ENCODE measurements at regions not wholly inside any gene's neighbourhood (a gene's known extent, or its start where the extent isn't known, plus 50 kb on each side); places are given as distances from the start of the nearest gene placed in this dataset.

- TF ChIP-seq POLR2A (IDR thresholded peaks at IDR 0.05) (no peak), CTCF (IDR thresholded peaks at IDR 0.05) (no peak), POLR2AphosphoS5 (IDR thresholded peaks at IDR 0.05; ENCODE audit: insufficient read depth in 1 of 2, low read depth in 1 of 2) (no peak)
- Histone ChIP-seq H3K27ac (no peak overlapping the region), H3K36me3 (no peaks in the 10 kb centered on the region), H3K4me3 (no peak overlapping the region), H3K4me1 (no peaks in the 10 kb centered on the region), H3K9me3 (no peaks in the 10 kb centered on the region), H3K27me3 (no peaks in the 10 kb centered on the region)
- DNase-seq (ENCODE audit: extremely low spot score in 2 of 2) = no peak
- intact Hi-C loops (cut with DNase I) = no loop called here
These were observed 447.4 kb downstream of the KIF16B start for GRCh38 chr20:16125816-16126215.

- Histone ChIP-seq H3K9me3 (no peaks in the 10 kb centered on the region), H3K4me1 (no peaks in the 10 kb centered on the region), H3K27ac (no peak overlapping the region), H3K36me3 (no peaks in the 10 kb centered on the region), H3K4me3 (no peak overlapping the region), H3K27me3 (no peaks in the 10 kb centered on the region)
- intact Hi-C loops (cut with DNase I) = no loop called here
- TF ChIP-seq CTCF (IDR thresholded peaks at IDR 0.05) (no peak), POLR2AphosphoS5 (IDR thresholded peaks at IDR 0.05; ENCODE audit: insufficient read depth in 1 of 2, low read depth in 1 of 2) (no peak), POLR2A (IDR thresholded peaks at IDR 0.05) (no peak)
- no peak for DNase-seq (ENCODE audit: extremely low spot score in 2 of 2)
These were observed 448.1 kb downstream of the KIF16B start for GRCh38 chr20:16124911-16125776.

GRCh38 chr20:16124491-16124890 is 448.8 kb downstream of the KIF16B start:
- H3K9me3 ChIP-seq = no peaks in the 10 kb centered on the region
- intact Hi-C loops (cut with DNase I) = no loop called here

GRCh38 chr20:16123623-16124022 is 449.6 kb downstream of the KIF16B start:
- no peak for TF ChIP-seq POLR2A (IDR thresholded peaks at IDR 0.05)
- TF ChIP-seq CTCF (IDR thresholded peaks at IDR 0.05) = no peak
- no peak for TF ChIP-seq POLR2AphosphoS5 (IDR thresholded peaks at IDR 0.05; ENCODE audit: insufficient read depth in 1 of 2, low read depth in 1 of 2)
- no peak overlapping the region for H3K27ac ChIP-seq
- no peaks in the 10 kb centered on the region for H3K36me3 ChIP-seq
- DNase-seq (ENCODE audit: extremely low spot score in 2 of 2) = no peak
- no peaks in the 10 kb centered on the region for H3K4me1 ChIP-seq
- intact Hi-C loops (cut with DNase I) = no loop called here
- no peaks in the 10 kb centered on the region for H3K9me3 ChIP-seq
- no peak overlapping the region for H3K4me3 ChIP-seq
- no peaks in the 10 kb centered on the region for H3K27me3 ChIP-seq

More at GRCh38 chr20:16124491-16124890, 448.8 kb downstream of the KIF16B start:
- H3K36me3 ChIP-seq = no peaks in the 10 kb centered on the region
- H3K27ac ChIP-seq = no peak overlapping the region
- TF ChIP-seq POLR2AphosphoS5 (IDR thresholded peaks at IDR 0.05; ENCODE audit: insufficient read depth in 1 of 2, low read depth in 1 of 2) (no peak), POLR2A (IDR thresholded peaks at IDR 0.05) (no peak), CTCF (IDR thresholded peaks at IDR 0.05) (no peak)
- no peak for DNase-seq (ENCODE audit: extremely low spot score in 2 of 2)
- no peaks in the 10 kb centered on the region for H3K27me3 ChIP-seq
- no peak overlapping the region for H3K4me3 ChIP-seq
- H3K4me1 ChIP-seq = no peaks in the 10 kb centered on the region

- intact Hi-C loops (cut with DNase I) = no loop called here
- DNase-seq (ENCODE audit: extremely low spot score in 2 of 2) = no peak
- H3K27ac ChIP-seq = no peak overlapping the region
- H3K4me1 ChIP-seq = no peaks in the 10 kb centered on the region
- TF ChIP-seq POLR2A (IDR thresholded peaks at IDR 0.05) (no peak), POLR2AphosphoS5 (IDR thresholded peaks at IDR 0.05; ENCODE audit: insufficient read depth in 1 of 2, low read depth in 1 of 2) (no peak), CTCF (IDR thresholded peaks at IDR 0.05) (no peak)
- no peaks in the 10 kb centered on the region for H3K27me3 ChIP-seq
- H3K9me3 ChIP-seq = no peaks in the 10 kb centered on the region
- H3K36me3 ChIP-seq = no peaks in the 10 kb centered on the region
- no peak overlapping the region for H3K4me3 ChIP-seq
These were observed 453.3 kb downstream of the KIF16B start for GRCh38 chr20:16119909-16120308.
